H1 (cell line): ENCODE measurements at regions not wholly inside any gene's neighbourhood (a gene's known extent, or its start where the extent isn't known, plus 50 kb on each side); places are given as distances from the start of the nearest gene placed in this dataset.

Source experiments
- ATF2 ChIP-seq: IDR thresholded peaks from 2 replicates; pipeline ENCODE4 v1.6.1; 2012; ENCODE audit warnings: low read length, inconsistent platforms
- BACH1 ChIP-seq: IDR thresholded peaks from 2 replicates; pipeline ENCODE4 v1.6.1; 2012; ENCODE audit warnings: low read length, improper control_type of control experiment
- CBX5 ChIP-seq: fragments of 300-800, 300-1000 bp; sonication (generic); IDR thresholded peaks from 2 replicates; pipeline ENCODE4 v1.7.1; 2016; ENCODE audit warnings: antibody characterized with exemption, low read length, low read depth
- CBX8 ChIP-seq: fragments of 300-800, 300-1000 bp; sonication (generic); IDR thresholded peaks from 2 replicates; pipeline ENCODE4 v1.7.1; 2016; ENCODE audit warnings: low read depth, low read length, borderline replicate concordance
- CTCF ChIP-seq, 3 experiments: IDR thresholded peaks; 1 replicate in 2 of 3; 2 replicates in 1 of 3; pipeline versions ENCODE4 v1.5.1 to v1.6.1; 2011; ENCODE audit warnings: low read length in 3 of 3, mild to moderate bottlenecking in 3 of 3, inconsistent platforms in 2 of 3, low read depth in 1 of 3, moderate library complexity in 1 of 3; ENCODE audit not compliant: insufficient read depth in 1 of 3; ENCODE audit errors: control extremely low read depth in 1 of 3
- EGR1 ChIP-seq: IDR thresholded peaks from 2 replicates; pipeline ENCODE4 v1.6.1; 2011; ENCODE audit warnings: low read depth, low read length, borderline replicate concordance
- EZH2 ChIP-seq: fragments of 200-600 bp; sonication (generic); IDR thresholded peaks from 2 replicates; pipeline ENCODE4 v1.7.1; 2012; ENCODE audit warnings: low read depth, mild to moderate bottlenecking, moderate library complexity, low read length, inconsistent platforms; ENCODE audit not compliant: severe bottlenecking
- HDAC6 ChIP-seq: IDR thresholded peaks from one replicate; pipeline ENCODE4 v1.7.1; 2012; ENCODE audit warnings: low read depth, mild to moderate bottlenecking, inconsistent platforms, low read length, moderate library complexity
- POLR2A ChIP-seq, 2 experiments: IDR thresholded peaks; 1 replicate in 1 of 2; 2 replicates in 1 of 2; pipeline ENCODE4 v1.6.1; 2011; ENCODE audit warnings: low read depth in 2 of 2, low read length in 2 of 2, mild to moderate bottlenecking in 2 of 2; ENCODE audit errors: control extremely low read depth in 1 of 2
- TAF1 ChIP-seq: IDR thresholded peaks from 2 replicates; pipeline ENCODE4 v1.6.1; 2011; ENCODE audit warnings: mild to moderate bottlenecking, low read depth, low read length
- TAF7 ChIP-seq: optimal IDR thresholded peaks from 2 replicates; pipeline ENCODE3; 2011; ENCODE audit warnings: low read depth, mild to moderate bottlenecking, inconsistent platforms, low read length, moderate library complexity, borderline replicate concordance
- TEAD4 ChIP-seq: IDR thresholded peaks from 2 replicates; pipeline ENCODE4 v1.6.1; 2012; ENCODE audit warnings: low read depth, low read length, inconsistent platforms, mixed read lengths
- USF2 ChIP-seq: IDR thresholded peaks from 2 replicates; pipeline ENCODE4 v1.6.1; 2011; ENCODE audit warnings: low read length, improper control_type of control experiment
- YY1 ChIP-seq: IDR thresholded peaks from 2 replicates; pipeline ENCODE4 v1.6.1; 2011; ENCODE audit warnings: low read depth, mild to moderate bottlenecking, low read length

GRCh38 chr10:130900441-130901160 lies 410.9 kb downstream of the TCERG1L start:
- TF ChIP-seq POLR2A (IDR thresholded peaks at IDR 0.05; ENCODE audit: control extremely low read depth in 1 of 2, low read depth in 2 of 2, low read length in 2 of 2) (no peak), CTCF (IDR thresholded peaks at IDR 0.05; ENCODE audit: control extremely low read depth in 1 of 3, insufficient read depth in 1 of 3, low read depth in 1 of 3, low read length in 3 of 3) (no peak), USF2 (no peak), BACH1 (no peak), EZH2 (no peak), HDAC6 (no peak), EGR1 (no peak), YY1 (no peak), TAF7 (no peak), TAF1 (no peak), CBX5 (no peak), CBX8 (no peak), TEAD4 (no peak), ATF2 (no peak)
